ENCODE measurements at regions not wholly inside any gene's neighbourhood (a gene's known extent, or its start where the extent isn't known, plus 50 kb on each side); places are given as distances from the start of the nearest gene placed in this dataset.

DNA sequence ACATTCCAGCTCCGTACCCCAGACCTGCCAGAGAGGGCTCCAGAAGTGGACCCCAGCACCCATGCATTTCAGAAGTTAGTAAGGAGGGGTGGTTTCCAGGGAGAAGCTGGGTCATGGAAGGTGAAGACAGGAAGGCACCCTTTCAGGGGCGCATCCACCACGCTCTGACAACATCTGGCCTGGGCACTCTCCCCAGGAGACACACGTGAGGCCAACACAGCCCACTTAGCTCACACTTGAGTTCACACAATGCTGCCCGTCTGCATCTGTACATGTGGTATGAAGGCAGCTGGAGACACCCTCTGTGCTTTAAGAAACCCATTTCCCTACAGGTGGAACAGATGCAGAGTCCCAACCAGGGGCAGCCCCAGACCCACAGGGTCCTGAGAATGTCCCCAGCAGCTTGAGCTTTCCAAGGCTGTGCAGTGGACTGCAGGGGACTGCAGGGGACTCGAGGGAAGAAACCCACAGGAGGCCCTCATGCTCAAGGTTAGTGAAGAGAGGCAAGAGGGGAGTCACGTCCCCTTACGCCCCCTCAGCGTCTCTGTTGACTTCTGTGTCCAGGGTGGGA lies 326.8 kb upstream of the IRX1 start:
- DNase-seq = no peak

DNA sequence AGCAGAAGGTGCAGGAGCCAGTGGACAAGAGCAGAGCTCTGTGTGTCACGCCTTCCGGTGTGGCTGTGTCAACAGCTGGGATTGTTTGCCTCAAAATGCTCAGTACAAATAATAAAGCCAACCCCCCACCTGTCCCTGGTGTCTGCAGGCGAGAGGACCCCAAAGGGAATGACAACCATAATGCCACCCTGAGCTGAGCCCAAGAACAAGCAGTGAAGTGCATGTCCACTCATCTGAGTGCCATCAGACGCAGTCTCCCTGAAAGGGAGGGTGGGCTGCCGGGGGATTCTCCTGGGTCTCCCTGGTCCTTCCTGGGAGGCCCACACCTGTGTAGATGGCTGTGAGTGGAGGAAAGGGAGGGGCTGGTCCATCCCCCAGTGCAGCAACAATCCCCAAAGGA lies 328.8 kb upstream of the IRX1 start:
- DNase-seq = no peak

DNA sequence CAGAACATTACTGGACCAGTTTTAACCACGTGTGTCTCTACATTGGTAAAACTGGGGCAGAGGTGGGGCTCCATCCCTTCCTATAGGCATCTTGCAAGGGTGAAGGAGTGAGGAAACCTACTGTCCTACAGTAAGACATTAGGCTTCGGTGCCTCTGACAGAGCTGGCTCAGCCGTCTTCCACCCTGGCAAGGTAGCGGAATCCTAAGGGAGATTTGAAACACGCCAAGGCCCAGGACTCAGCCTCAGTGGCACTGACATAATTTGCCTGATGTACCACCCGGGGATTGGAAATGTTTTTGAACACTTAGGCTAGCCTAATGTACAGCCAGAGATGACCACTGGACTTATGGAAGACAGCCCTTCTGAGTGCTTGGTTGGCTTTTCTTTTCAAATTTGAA lies 329.7 kb upstream of the IRX1 start:
- DNase-seq = no peak

DNA sequence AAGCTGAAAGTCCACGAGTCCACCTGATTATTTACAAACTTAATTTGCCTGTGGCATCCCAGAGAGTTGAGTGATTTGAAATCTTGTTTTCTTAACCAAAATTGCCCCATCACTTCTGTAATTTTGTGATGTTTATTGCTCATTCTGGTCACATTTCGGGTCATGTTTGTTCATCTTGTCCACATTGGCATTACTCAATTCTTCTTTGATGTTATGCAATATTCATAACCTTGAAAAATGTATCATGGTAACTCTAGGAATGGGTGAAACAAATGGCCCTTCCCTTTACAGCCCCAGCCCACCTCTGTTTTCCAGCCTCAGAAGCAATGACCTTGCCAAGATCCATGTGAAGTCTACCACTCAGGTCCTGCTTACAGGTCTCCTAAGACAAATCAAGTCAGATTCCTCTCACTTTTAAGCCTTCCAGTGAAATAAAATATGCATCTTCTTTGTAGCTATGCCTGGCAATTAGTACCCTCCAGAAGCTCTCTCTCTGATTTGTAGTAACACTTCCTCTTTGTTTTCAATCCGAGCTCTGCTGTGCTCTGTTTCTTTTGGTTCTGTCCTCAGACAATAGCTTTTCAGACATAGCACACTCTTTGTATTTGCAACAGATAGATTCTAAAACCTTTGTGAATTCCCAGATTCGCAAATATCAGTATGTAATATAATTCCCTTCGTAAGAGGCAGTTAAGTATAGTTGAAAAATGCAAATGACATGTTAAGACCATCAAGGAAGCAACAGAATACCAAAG lies 330.3 kb upstream of the IRX1 start:
- no peak for DNase-seq

DNA sequence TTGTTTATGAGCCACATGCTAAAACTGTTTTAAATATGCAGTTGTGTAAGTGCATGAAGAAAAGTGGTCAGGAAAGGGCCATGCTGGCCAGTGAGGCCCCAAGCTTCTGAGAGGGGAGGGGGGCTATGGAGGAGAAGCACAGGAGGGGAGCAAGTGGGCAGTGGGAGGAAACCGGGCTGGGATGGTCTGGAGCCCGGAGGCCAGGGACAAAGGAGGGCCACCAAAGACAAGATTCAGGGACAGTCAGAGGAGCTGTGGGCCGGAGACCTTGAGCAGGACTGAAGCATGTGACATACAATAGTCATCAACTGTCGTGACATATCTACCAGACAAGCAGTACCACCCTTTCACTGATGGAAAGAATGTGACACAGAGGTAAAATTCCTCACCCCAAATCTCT lies 333.2 kb upstream of the IRX1 start:
- DNase-seq = no peak

DNA sequence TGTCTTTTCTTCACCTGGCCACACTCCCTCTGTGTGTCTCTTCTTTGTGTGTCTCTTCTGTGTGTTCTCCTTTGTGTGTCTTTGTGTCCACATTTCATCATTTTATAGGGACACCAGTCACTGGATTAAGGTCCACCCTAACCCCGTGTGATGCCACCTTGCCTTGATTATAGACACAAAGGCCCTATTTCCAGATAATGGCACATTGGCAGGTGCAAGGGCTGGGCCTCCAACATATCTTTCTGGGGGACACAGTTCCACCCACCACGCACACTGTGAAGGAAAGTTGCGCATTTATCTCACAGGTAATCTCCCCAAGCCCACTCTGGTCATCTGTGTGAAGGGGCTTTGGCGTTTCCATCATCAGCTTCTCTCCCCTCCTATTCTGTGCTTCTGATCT lies 334.6 kb upstream of the IRX1 start:
- DNase-seq = no peak

DNA sequence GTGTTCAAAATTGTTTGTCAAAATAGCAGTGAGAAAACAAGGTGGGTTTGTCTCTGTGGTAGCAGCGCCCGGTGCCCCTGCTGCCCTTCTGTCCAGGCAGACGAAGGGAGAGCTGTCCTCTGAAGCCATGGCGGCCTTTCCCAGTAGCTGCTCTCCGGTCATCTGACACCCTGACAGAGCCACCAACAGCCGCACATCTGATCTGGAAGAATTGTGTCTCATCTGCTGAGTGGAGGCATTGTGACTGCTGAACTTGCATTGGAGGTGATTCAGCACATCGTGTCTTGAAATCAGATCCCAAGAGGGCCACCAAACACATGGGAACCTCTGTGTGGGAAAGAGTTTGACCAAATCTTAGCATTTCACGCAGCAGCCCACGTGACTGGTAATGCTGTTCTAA lies 337.6 kb upstream of the IRX1 start:
- DNase-seq = no peak

DNA sequence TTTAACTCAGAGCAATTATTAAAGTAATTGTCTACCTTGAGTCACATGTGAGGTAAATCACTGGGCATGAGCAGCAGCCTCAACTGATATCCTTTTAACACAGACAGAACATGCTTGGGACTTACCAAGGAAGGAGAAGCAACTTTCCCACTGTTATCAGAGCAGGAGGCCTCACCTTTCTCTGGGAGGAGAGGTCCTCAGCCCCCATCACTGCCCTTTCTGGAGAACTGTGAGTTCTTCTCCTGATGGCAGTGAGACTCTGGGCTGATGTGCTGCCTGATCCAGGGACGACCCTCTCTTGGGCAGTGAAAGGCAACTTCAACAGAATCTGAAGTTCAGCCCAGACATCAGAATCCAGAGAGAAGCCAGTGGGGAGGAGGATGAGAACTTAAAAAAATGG lies 343.4 kb upstream of the IRX1 start:
- no peak for DNase-seq

DNA sequence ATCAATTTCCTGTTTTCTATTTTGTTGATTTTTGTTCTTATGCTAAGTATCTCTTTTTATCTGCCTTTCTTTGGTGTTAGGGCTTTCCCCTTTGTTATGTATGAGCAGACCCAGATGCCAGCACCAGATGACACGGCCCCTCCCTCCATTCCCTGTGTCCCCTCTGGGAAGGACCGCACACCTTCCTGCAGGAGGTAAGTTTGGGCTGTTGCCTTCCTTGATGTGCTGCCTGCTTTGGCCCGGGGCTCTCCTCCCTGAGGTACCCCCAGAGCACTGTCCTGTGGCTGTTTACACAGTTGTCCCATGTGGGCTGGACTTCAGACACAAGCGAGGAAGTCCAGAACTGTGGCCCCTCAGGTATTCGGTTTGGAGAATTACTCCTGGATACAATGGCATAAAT lies 343.8 kb upstream of the IRX1 start:
- no peak for DNase-seq

DNA sequence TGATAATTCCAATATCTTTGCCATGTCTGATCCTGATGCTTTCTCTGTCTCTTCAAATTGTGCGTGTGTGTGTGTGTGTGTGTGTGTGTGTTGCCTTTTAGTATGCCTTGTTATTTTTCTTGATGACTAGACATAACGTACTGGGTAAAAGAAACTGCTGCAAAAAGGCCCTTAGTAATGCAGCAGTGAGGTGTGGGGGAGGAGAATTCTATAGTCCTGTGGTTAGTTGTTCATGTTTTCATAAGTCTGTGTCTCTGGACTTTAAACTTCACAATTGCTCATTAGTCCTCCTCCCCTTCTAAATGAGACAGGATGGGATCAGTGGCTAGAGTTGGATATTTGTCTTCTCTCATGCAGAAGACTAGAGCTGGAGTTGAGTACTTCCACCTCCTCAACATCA lies 346.2 kb upstream of the IRX1 start:
- DNase-seq = no peak

DNA sequence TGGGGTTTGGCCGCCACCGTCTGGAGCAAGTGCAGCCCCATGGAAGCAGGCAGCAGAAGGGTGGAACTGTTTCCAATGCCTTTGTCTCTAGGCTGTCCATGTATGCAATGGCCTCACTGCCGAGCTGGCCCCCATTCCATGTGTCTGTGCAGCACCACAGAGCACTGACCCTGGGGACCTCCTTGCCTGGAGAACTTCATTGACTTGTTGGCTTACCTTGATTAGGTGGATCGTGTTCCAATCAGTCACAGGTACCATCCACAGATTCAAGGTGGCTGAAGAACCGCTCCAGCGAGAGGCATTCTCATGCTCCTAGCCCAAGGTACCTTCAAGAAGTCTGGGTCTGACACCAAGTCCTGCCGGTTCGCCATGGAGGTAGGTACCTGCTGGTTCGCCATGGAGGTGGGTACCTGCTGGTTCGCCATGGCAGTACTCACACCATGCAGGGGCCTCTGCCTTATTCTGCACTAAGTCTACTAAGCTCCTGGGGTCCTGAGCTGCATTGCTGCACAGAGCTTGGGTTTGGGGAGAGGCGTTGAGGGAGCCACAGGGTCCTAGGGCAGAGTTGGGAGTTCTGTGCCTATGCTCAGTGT lies 358.3 kb upstream of the IRX1 start:
- no peak for DNase-seq

DNA sequence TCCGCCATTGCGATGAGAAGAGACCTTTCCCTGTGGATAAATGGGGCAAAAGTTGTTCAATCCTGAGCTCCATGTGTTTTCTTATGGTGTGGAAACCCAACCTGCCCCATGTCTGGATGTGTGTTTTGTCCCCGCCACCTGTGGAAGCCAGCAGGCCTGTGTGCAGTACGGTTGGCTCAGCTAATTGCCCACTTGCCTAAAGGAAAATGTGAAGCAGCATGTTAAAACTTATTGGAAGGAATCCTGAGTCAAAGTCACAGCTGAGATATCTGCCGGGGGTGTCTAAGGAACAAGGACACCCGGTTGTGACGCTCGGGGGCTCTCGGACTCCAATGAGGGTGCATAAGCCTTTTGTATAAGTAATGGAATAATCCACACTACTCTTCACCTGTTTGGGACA lies 361.1 kb upstream of the IRX1 start:
- no peak for DNase-seq

DNA sequence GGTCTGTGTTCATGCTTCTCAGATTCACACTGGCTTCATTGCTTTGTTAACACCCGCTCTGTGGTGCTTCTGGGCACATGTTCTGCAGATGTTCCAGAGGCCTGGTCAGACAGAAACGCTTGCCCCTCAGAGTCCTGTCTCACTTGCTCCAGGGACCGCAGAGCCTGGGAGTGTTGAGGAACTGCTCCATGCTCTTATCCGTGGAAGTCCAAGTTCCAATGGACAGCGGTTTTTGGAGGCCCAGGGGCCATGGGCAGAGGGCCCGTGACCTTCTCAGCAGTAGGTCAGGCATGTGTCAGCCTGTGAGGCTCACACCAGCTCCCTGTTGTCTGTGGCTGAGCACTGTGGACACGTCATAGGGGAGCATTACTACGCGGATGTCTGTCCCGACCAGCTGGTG lies 364.7 kb upstream of the IRX1 start:
- no peak for DNase-seq

DNA sequence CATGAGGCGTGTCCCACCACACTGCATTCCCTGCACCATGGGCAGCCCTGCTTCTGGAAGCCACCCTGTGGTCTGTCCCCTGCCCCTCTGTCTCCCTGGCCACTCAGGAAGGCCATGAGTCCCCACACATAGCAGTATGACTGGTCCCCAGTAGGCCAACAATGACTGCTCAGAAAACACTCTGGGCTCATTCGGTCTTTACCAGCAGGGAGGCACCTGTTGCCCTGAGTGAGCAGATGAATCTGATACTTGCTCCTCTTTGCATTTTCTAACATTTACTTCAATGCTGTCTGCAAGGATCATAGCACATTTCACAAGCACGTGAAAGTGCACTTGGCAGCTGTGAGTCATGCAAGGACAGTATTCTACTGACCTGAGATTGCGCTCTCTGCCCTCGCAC lies 365.4 kb upstream of the IRX1 start:
- no peak for DNase-seq

DNA sequence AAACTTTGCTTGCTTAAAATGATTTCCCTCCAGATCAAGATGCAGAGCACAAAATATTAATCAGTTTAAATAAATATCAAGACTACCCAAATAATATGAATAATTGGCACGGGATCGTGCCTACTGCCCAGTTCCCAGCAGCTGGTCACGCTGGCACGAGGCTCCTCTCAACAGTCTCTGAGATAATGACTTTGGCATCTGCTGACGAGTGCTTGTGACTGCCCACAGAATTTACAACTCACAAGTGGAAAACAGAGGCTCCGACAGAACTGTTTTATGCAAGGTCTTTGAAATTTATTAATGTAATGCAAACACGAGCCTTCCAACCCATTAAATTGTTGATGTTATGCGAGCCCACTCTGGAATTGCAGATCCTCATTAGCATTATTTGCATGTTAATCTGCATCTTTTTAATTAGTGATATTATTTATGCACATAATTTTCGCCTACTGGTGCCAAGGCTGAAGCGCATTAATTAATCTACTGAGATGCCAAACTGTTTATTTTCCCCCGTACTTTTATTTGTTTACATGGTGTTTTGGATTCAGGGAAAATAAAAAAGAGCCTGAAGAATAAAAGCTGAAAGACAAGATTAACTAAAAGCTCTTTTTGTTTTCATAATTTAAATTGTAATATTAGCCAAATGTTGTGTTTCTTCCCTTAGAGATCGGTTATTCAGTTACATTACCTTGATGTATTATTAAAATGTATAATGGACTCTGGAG lies 369.3 kb upstream of the IRX1 start:
- no peak for DNase-seq

DNA sequence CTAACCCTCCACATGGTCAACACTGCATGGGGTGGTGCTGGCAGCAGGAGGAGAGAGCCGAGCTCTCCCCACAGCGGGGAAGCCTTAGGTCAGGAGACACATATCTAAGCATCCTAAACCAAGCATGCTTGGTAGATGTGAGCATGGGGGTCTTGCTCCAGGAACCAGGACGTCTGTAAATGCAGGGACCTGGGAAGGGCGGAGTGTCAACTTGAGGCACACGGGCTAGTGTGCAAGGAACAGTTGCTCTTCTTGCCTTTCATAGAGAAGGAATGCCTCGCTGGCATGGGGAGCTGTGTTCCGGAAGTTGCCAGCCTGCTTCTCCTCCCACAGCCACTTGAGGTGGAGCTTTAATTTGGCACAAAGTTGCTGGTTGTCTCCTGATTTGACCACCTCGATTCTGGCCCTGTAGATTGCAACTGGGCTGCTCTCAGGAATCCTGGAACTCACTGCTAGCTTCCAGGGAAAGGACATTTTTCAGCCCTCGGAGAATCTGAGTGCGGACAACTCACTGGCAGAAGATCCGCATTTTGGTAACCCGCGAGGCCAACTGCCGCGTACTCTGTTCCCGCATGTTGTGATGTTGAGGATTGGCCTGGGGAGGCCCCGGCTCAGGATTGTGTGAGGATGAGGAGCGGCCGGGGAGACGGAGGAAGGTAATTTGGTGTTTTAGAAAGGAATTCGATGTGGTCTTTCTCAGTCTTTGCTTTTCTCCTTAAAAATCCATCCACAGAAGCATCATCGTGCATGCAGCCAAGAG lies 370.3 kb upstream of the IRX1 start:
- DNase-seq = no peak

DNA sequence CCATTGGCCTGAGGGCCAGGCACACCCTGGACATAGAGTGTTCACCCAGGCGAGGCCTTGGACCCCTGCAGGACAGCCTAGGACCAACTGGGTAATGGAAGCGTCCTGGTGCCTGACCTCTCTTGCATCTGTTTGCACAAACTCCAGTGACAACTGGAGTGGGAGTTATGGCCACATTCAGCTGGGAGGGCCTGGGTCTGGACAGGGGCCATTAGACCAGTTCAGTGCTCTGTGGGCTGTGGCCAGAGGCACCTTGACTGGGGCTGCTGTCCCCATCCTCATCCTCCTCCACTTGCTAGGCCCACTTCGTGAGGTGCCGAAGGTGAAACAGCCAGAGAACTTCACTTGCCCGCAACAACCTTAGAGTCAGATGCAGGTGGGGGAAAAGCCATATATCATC lies 372.7 kb upstream of the IRX1 start:
- no peak for DNase-seq

DNA sequence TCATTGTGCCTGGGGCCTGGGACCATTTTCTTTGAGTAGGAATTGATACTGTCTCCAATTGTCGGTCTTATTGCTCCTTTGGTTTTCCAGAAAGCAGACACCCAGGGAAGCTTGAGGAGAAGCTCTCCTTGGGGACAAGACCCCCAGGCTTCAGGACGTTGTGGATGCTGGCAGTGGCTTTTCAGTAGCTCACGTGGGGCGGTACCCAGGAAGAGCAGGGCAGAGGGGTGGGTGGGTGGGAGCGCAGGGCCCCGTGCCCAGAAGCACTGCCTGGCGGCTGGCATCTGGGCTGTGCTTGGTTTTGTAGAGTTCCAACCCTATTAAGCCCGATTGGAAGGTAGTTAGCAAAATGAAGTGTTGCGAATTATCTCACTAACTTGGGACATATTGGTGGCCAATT lies 374.2 kb upstream of the IRX1 start:
- DNase-seq = no peak

DNA sequence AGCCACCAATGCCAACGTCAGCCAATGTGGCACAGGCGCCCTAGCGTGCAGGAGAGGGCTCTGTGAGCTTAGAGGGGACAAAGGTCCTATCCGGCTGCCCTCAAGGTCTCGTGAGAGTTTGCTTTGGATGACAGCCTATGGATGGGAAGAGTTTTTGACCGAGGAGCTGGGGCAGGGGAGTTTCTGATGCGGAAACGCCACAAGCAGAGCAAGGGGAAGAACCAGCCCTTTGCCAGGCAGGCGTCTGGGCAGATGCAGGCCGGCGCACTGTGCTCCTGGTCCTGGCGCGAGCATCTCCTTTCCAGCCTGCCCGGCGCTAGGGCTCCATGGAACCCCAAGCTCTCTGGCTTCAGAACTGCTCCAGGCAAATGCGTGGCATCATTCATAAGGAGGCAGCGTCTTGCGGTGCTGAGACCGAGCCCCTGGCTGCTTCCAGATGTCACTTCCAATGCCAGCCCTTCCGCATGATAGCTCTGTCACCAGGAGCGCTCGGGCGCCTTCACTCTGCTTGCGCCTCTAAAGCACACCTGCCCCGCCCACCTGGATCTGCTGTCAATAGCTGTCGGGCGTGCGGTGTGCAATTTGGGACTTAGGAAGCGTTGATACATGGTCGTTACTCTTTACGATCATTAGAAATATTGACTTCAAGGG lies 374.9 kb upstream of the IRX1 start:
- no peak for DNase-seq

DNA sequence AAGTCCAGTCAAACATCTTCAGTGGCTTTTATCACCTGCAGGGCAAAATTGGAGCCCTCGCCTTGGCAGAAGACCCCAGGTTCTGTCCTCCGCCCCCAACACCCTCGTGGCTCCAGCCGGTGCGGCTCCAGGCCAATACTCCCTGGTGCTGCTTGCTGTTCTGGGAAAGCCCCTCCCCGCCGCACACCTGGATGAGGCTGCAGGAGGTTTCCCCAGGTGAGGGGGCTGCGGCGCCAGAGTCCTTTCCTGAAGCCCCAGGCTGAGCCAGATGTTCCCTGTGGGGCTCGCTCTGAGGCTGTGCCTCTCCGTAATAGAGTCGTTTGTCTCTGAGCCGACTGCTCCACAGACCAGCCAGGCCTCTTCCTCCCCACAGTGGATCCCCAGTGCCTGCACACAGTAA lies 375.4 kb upstream of the IRX1 start:
- no peak for DNase-seq

DNA sequence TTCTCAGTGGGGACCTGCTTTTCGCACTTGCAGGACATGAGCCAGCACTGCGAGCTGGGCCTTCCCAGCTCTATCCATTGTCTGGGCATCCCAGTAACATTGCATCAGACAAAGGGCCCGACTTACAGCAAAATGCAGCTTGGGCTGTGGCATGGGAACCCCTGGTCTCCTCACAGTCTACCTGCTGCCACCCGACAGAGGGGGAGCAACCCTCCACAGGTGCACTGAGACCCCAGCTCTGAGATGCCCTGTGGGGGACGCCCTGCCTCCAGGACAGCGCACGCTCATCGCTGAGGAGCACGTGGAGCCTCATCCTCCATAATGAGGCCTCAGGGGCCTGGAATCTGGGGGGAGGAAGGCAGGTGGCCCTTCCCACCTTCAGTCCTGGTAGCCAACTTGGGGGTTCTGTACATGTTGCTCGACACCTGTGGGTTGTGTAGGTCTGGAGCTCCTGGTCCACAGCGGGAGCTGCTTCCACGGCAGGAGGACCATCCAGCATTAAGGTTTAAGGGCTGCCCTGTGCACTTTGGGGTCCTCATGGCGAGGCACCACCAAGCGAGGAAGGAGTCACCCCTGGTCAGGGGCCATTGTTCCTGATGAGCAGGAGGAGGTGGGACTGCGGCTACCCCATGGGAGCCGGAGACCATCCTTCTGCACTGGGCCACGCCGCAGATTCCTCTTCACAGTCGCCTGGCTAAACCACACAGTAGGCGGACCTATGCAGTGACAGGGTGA lies 376.5 kb upstream of the IRX1 start:
- no peak for DNase-seq

All from activated CD4-positive, alpha-beta T cell treated with anti-CD3 and anti-CD28 coated beads for 4 hours (primary cell).